OCI-LY7 (cell line): ENCODE measurements at regions not wholly inside any gene's neighbourhood (a gene's known extent, or its start where the extent isn't known, plus 50 kb on each side); places are given as distances from the start of the nearest gene placed in this dataset.

ENCODE experiments used
- BruUV-seq: library from RNA; stranded (reverse); fragments of 400-500 nt; replicated peaks from 2 replicates; lab custom pipeline; 2021; lab: Mats Ljungman, UMichigan
- CTCF ChIA-PET: fragments of 300-600 bp; sonication (Branson Sonifier 250); formaldehyde crosslinking; loops from one replicate; lab custom pipeline; 2022; ENCODE audit warnings: antibody characterized with exemption; ENCODE audit not compliant: unreplicated experiment; lab: Charles Lee
- POLR2A ChIA-PET: fragments of 300-600 bp; sonication (Branson Sonifier 250); formaldehyde crosslinking; loops from one replicate; lab custom pipeline; 2022; ENCODE audit warnings: antibody characterized with exemption; lab: Charles Lee
- DNase-seq: peaks from one replicate; pipeline ENCODE4 v3.0.0-alpha.2; 2015; ENCODE audit warnings: low spot score
- H2AFZ ChIP-seq: fragments of 200-600 bp; sonication (generic), shearing (Covaris generic); 2 replicates; pipeline ENCODE4 v1.6.1; 2014; ENCODE audit warnings: mild to moderate bottlenecking, antibody characterized with exemption, low read length, moderate library complexity
- H3K27ac ChIP-seq: fragments of 200-600 bp; sonication (generic); 2 replicates; pipeline ENCODE4 v1.5.1; 2014; ENCODE audit warnings: mixed run types, low read depth, mild to moderate bottlenecking, moderate library complexity, low read length, inconsistent platforms; ENCODE audit not compliant: poor library complexity, severe bottlenecking
- H3K36me3 ChIP-seq: fragments of 200-600 bp; sonication (generic); 2 replicates; pipeline ENCODE4 v1.6.1; 2014; ENCODE audit warnings: mild to moderate bottlenecking, antibody characterized with exemption, low read length, moderate library complexity, mixed read lengths; ENCODE audit not compliant: insufficient read depth
- H3K4me1 ChIP-seq: fragments of 200-600 bp; sonication (generic); 2 replicates; pipeline ENCODE4 v1.5.1; 2014; ENCODE audit warnings: mild to moderate bottlenecking, low read length; ENCODE audit not compliant: insufficient read depth, poor library complexity, severe bottlenecking
- H3K4me2 ChIP-seq: fragments of 200-600 bp; sonication (generic); 2 replicates; pipeline ENCODE4 v1.6.1; 2014; ENCODE audit warnings: mild to moderate bottlenecking, low read length
- H3K4me3 ChIP-seq: fragments of 200-600 bp; sonication (generic); 2 replicates; pipeline ENCODE4 v1.5.1; 2014; ENCODE audit warnings: mild to moderate bottlenecking, low read depth, low read length; ENCODE audit not compliant: poor library complexity, severe bottlenecking
- H3K79me2 ChIP-seq: fragments of 200-600 bp; sonication (generic); 2 replicates; pipeline ENCODE4 v1.6.1; 2016; ENCODE audit warnings: low read depth, mild to moderate bottlenecking, low read length, moderate library complexity, mixed read lengths; ENCODE audit not compliant: insufficient read depth
- H3K9me2 ChIP-seq: fragments of 200-600 bp; sonication (generic); 2 replicates; pipeline ENCODE4 v1.6.1; 2016; ENCODE audit warnings: mild to moderate bottlenecking, low read length, mixed read lengths; ENCODE audit not compliant: insufficient read depth
- H3K9me3 ChIP-seq: fragments of 200-600 bp; sonication (generic); 2 replicates; pipeline ENCODE4 v1.6.1; 2014; ENCODE audit warnings: mild to moderate bottlenecking, mixed run types, low read length, mixed read lengths
- H4K20me1 ChIP-seq: fragments of 200-600 bp; sonication (generic); 2 replicates; pipeline ENCODE4 v1.6.1; 2014; ENCODE audit warnings: mild to moderate bottlenecking, antibody characterized with exemption, low read length, moderate library complexity, mixed read lengths; ENCODE audit not compliant: insufficient read depth
- CTCF ChIP-seq: fragments of 200-600 bp; sonication (generic); conservative IDR thresholded peaks from 2 replicates; pipeline ENCODE4 v1.5.1; 2014; ENCODE audit warnings: mild to moderate bottlenecking, antibody characterized with exemption, low read length, moderate library complexity, mixed read lengths
- EZH2phosphoT487 ChIP-seq: fragments of 200-600 bp; sonication (generic); IDR thresholded peaks from 2 replicates; pipeline ENCODE4 v1.6.1; 2018; ENCODE audit warnings: low read depth, borderline replicate concordance, mild to moderate bottlenecking, mixed run types, antibody characterized with exemption, low read length, moderate library complexity, mixed read lengths
- intact Hi-C: fragments of 100-400 bp; cut with micrococcal nuclease; formaldehyde crosslinking; loops from one replicate; pipeline ENCODE4 v1.10.0; 2022; ENCODE audit not compliant: unreplicated experiment

GRCh38 chr20:40359131-40359912, 329.7 kb downstream of the MAFB start:
- Histone ChIP-seq H3K79me2 (no peaks in the 10 kb centered on the region), H3K4me3 (no peak overlapping the region), H4K20me1 (no peaks in the 10 kb centered on the region), H2AFZ (no peak overlapping the region), H3K36me3 (no peaks in the 10 kb centered on the region), H3K4me2 (no peak overlapping the region), H3K9me2 (no peaks in the 10 kb centered on the region), H3K9me3 (no peaks in the 10 kb centered on the region), H3K4me1 (no peaks in the 10 kb centered on the region), H3K27ac (no peak overlapping the region)
- DNase-seq, result no peak
- POLR2A ChIA-PET, result no interaction called here
- intact Hi-C loops, result no loop called here
- no TSS peak for BruUV-seq
- CTCF ChIA-PET, result no interaction called here
- no peak for TF ChIP-seq CTCF
- TF ChIP-seq EZH2phosphoT487, result no peak

- Histone ChIP-seq H3K79me2 (no peaks in the 10 kb centered on the region), H3K4me1 (no peaks in the 10 kb centered on the region), H3K9me2 (no peaks in the 10 kb centered on the region), H3K36me3 (no peaks in the 10 kb centered on the region), H3K4me2 (no peak overlapping the region), H4K20me1 (no peaks in the 10 kb centered on the region), H3K4me3 (no peak overlapping the region), H3K27ac (no peak overlapping the region), H2AFZ (no peak overlapping the region), H3K9me3 (no peaks in the 10 kb centered on the region)
- CTCF ChIA-PET, result no interaction called here
- DNase-seq, result no peak
- POLR2A ChIA-PET, result no interaction called here
- intact Hi-C loops, result no loop called here
- TF ChIP-seq CTCF, result no peak
- TF ChIP-seq EZH2phosphoT487, result no peak
- no TSS peak for BruUV-seq
Measured at GRCh38 chr20:40354880-40355279, 334.2 kb downstream of the MAFB start.

DNA sequence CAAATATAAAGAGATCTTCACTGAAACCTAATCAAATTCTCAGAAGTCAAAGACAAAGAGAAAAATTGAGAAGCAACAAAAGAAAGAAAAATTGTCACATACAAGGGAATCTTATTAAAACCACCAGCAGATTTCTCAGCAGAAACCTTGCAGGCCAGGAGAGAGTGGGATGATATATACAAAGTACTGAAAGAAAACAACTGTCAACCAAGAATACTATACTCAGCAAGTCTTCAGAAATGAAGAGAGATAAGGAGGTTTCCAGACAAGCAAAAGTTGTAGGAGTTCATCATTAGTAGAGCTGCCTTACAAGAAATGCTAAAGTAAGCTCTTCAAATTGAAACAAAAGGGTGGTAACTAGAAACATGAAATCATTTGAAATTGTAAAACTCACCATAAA, 345.6 kb downstream of the MAFB start:
- TF ChIP-seq EZH2phosphoT487 (no peak), CTCF (no peak)
- intact Hi-C loops, result no loop called here
- CTCF ChIA-PET, result no interaction called here
- no peak overlapping the region for H3K4me3 ChIP-seq
- H3K27ac ChIP-seq, result no peak overlapping the region
- no peaks in the 10 kb centered on the region for H3K36me3 ChIP-seq
- H4K20me1 ChIP-seq, result no peaks in the 10 kb centered on the region
- no peaks in the 10 kb centered on the region for H3K9me2 ChIP-seq
- no peak overlapping the region for H2AFZ ChIP-seq
- 0 out of 2 replicates have a peak, but pooled peaks cover 14% of the 10 kb centered on the region for H3K9me3 ChIP-seq
- no peak overlapping the region for H3K4me2 ChIP-seq
- POLR2A ChIA-PET, result no interaction called here
- H3K79me2 ChIP-seq, result no peaks in the 10 kb centered on the region
- no peak for DNase-seq
- no peaks in the 10 kb centered on the region for H3K4me1 ChIP-seq
- no TSS peak for BruUV-seq
